ENCODE measurements at regions not wholly inside any gene's neighbourhood (a gene's known extent, or its start where the extent isn't known, plus 50 kb on each side); places are given as distances from the start of the nearest gene placed in this dataset.

DNA sequence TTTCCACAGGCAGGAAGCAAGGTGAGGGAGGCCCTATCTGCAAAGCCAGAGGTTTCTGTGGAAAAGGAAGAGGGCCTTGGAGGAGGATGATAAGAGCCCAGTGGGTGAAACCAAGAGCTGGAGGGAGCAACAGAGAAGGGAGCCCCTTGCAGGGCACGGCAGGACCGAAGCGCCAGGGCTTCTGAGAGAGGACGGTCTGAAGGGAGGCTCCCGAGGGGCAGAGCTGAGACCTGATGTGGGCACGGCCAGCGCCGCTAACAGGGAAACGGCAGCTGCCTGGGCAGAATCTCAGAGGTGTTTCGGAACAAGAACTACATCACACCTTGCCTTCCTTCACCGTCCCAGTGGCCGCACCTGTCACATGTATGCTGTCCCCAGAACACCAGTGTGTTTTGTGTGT, 144.3 kb upstream of the ADARB2 start:
- Histone ChIP-seq H3K79me2 (ENCODE audit: low read depth) (no peaks in the 10 kb centered on the region), H3K9ac (no peak overlapping the region), H3K9me3 (ENCODE audit: low read depth) (peaks cover 10% of the 10 kb centered on the region), H3K4me2 (no peak overlapping the region), H3F3A (ENCODE audit: low read depth) (no peaks in the 10 kb centered on the region), H3K4me3 (no peak overlapping the region), H3K4me1 (no peaks in the 10 kb centered on the region), H3K27me3 (no peaks in the 10 kb centered on the region), H3K27ac (no peak overlapping the region), H4K20me1 (ENCODE audit: low read depth) (no peaks in the 10 kb centered on the region), H3K36me3 (no peaks in the 10 kb centered on the region), H2AFZ (replicated peaks) (no peak overlapping the region)
- no peak for DNase-seq (ENCODE audit: low spot score)
- peaks cover 12% of the 10 kb centered on the region for H3K9me3 Mint-ChIP-seq
- H3K36me3 Mint-ChIP-seq = no peaks in the 10 kb centered on the region
- TF ChIP-seq EZH2phosphoT487 (IDR thresholded peaks at IDR 0.05) = no peak
- TF ChIP-seq EZH2 (IDR thresholded peaks at IDR 0.05) = no peak
- no peak for TF ChIP-seq CTCF (IDR thresholded peaks at IDR 0.05)
- peaks cover 9% of the 10 kb centered on the region for H3K4me1 Mint-ChIP-seq
- H3K27ac Mint-ChIP-seq = no peak overlapping the region
- no peak overlapping the region for H3K4me3 Mint-ChIP-seq
- peaks cover 2% of the 10 kb centered on the region for H3K27me3 Mint-ChIP-seq (ENCODE audit: insufficient read depth, low read depth)

GRCh38 chr10:1874533-1874932, 137.2 kb upstream of the ADARB2 start:
- Histone ChIP-seq H3K27me3 (no peaks in the 10 kb centered on the region), H3F3A (ENCODE audit: low read depth) (no peaks in the 10 kb centered on the region), H3K4me2 (no peak overlapping the region), H4K20me1 (ENCODE audit: low read depth) (no peaks in the 10 kb centered on the region), H3K9me3 (ENCODE audit: low read depth) (no peaks in the 10 kb centered on the region), H3K36me3 (no peaks in the 10 kb centered on the region), H3K4me3 (no peak overlapping the region), H3K79me2 (ENCODE audit: low read depth) (no peaks in the 10 kb centered on the region), H2AFZ (replicated peaks) (no peak overlapping the region), H3K27ac (no peak overlapping the region), H3K4me1 (no peaks in the 10 kb centered on the region), H3K9ac (no peak overlapping the region)
- Mint-ChIP-seq H3K27ac (no peak overlapping the region), H3K4me1 (peaks cover under 1% of the 10 kb centered on the region), H3K36me3 (no peaks in the 10 kb centered on the region), H3K4me3 (no peak overlapping the region), H3K9me3 (peaks cover 6% of the 10 kb centered on the region), H3K27me3 (ENCODE audit: insufficient read depth, low read depth) (peaks cover 8% of the 10 kb centered on the region)
- TF ChIP-seq CTCF (IDR thresholded peaks at IDR 0.05) (no peak), EZH2phosphoT487 (IDR thresholded peaks at IDR 0.05) (no peak), EZH2 (IDR thresholded peaks at IDR 0.05) (no peak)
- no peak for DNase-seq (ENCODE audit: low spot score)

DNA sequence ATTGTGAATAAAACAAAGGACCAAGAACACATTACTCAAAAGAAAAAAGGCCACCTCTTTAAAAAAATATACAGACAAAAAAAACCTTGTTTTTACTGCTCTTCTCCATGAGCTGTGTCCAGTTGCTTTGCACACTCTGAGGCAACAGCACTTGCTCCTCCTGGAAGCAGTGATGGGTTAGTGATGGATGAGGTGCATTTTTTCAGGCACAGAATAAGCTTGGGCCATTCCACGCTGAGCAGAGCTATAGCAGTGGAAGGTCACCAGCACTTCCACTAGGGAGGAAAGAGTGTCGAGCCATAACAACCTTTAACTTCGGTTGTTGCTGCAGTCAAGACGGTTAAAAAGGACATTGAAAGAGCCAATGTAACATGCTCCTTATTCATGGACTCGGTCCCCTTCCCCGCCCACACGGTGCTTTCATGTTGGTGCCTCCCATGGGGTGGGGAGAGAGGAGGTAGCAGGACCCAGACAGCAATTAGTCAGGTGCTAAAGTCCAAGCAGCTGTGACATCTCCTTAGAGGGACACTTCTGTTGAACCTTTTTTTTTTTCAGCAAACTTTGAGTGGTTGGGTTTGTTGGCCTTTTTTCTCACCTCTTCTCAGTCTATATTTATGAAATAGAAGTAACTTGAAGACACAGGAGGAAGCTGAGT, 136.5 kb upstream of the ADARB2 start:
- Histone ChIP-seq H2AFZ (replicated peaks) (no peak overlapping the region), H3K9me3 (ENCODE audit: low read depth) (no peaks in the 10 kb centered on the region), H4K20me1 (ENCODE audit: low read depth) (no peaks in the 10 kb centered on the region), H3K9ac (no peak overlapping the region), H3K4me3 (no peak overlapping the region), H3K79me2 (ENCODE audit: low read depth) (no peaks in the 10 kb centered on the region), H3K27ac (no peak overlapping the region), H3K36me3 (no peaks in the 10 kb centered on the region), H3K4me2 (no peak overlapping the region), H3K27me3 (no peaks in the 10 kb centered on the region), H3K4me1 (no peaks in the 10 kb centered on the region), H3F3A (ENCODE audit: low read depth) (no peaks in the 10 kb centered on the region)
- Mint-ChIP-seq H3K27ac (no peak overlapping the region), H3K36me3 (no peaks in the 10 kb centered on the region), H3K4me3 (no peak overlapping the region), H3K4me1 (peaks cover 4% of the 10 kb centered on the region), H3K27me3 (ENCODE audit: insufficient read depth, low read depth) (peaks cover 8% of the 10 kb centered on the region), H3K9me3 (peaks cover 6% of the 10 kb centered on the region)
- TF ChIP-seq EZH2phosphoT487 (IDR thresholded peaks at IDR 0.05) = no peak
- TF ChIP-seq EZH2 (IDR thresholded peaks at IDR 0.05) = no peak
- no peak for TF ChIP-seq CTCF (IDR thresholded peaks at IDR 0.05)
- DNase-seq (ENCODE audit: low spot score) = no peak
